ENCODE measurements at regions not wholly inside any gene's neighbourhood (a gene's known extent, or its start where the extent isn't known, plus 50 kb on each side); places are given as distances from the start of the nearest gene placed in this dataset.

DNA sequence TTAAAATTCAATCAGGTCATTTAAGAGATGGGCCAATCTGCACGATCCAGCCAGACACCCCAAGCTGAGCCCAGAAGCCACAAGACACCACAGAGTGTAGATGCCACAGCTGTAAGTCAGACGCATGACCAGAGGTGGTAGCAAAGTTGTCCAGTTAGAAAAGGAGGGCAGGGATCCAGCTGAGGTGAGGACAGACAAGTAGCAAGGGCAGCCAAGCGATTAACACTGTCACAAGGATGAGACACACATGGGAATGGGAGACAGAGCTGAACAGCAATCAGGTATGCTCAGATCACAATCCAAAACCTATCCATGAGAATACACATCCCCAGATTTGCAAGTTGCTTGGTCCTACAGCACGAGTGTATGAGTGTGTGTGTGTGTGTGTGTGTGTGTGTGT is 143.4 kb upstream of the STK17B start:
- no peak overlapping the region for H3K27ac Mint-ChIP-seq
- H3K4me1 Mint-ChIP-seq, result peaks cover 5% of the 10 kb centered on the region
- H3K9me3 Mint-ChIP-seq (ENCODE audit: low read depth), result no peaks in the 10 kb centered on the region
- peaks cover 2% of the 10 kb centered on the region for H3K27me3 Mint-ChIP-seq
- no peak for ATAC-seq
- CTCF ChIA-PET, result no interaction called here
- no peak overlapping the region for H3K4me3 Mint-ChIP-seq
- DNase-seq, result no peak
- H3K36me3 Mint-ChIP-seq, result no peaks in the 10 kb centered on the region

DNA sequence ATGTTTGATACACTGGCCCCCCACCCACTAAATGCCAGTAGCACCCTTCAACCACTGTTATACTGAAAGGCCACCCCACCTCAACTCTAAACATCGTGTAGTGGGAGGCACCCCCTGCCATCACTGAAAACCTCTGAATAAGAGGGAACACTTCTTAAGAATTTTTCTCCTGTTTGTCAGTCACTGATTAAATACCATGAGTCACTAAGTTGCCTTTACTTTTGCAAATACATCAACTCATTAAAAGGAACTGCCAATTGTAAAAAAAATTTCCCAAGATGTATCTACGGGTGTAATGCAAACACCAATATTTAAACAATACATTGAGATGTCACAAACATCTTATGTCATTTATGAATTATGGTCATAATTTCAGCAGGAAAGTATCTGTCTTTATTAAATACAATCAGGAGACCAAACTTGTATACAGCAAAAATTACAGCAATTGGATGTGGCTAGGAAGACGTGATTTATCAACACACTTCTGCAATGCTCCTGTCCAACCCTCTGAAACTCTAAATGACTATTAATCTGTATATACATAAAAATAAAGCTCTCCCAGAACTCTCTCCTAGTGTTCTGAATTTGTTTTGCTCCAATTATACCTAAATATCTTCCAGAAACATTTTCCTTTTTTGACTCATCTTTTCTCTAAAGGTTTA is 144.1 kb upstream of the STK17B start:
- no peaks in the 10 kb centered on the region for H3K9me3 Mint-ChIP-seq (ENCODE audit: low read depth)
- no peak for ATAC-seq
- DNase-seq, result no peak
- no peak overlapping the region for H3K4me3 Mint-ChIP-seq
- H3K36me3 Mint-ChIP-seq, result no peaks in the 10 kb centered on the region
- H3K27me3 Mint-ChIP-seq, result peaks cover 2% of the 10 kb centered on the region
- no peak overlapping the region for H3K27ac Mint-ChIP-seq
- peaks cover 5% of the 10 kb centered on the region for H3K4me1 Mint-ChIP-seq
- CTCF ChIA-PET, result no interaction called here

DNA sequence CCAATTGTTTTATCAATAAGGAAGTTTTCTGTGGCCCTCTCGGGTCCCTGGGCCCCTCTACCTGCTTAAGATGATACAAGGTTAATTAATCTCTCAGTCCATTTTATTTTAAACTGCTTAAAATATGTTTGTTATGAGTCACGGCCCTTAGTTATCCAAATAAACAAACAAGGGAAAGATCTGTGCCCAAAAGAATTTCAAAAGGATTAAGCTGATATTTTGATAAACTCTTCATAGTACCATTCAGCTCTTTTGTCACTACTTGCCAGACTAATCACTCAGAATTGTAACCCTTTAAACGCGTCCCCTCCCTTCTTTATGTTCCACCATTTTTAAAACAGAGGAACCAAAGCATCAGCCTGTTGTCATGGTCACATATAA is 144.7 kb upstream of the STK17B start:
- no peak overlapping the region for H3K27ac Mint-ChIP-seq
- ATAC-seq (no peak), DNase-seq (no peak)
- no peaks in the 10 kb centered on the region for H3K9me3 Mint-ChIP-seq (ENCODE audit: low read depth)
- CTCF ChIA-PET, result no interaction called here
- no peak overlapping the region for H3K4me3 Mint-ChIP-seq
- peaks cover 2% of the 10 kb centered on the region for H3K27me3 Mint-ChIP-seq
- peaks cover 5% of the 10 kb centered on the region for H3K4me1 Mint-ChIP-seq
- no peaks in the 10 kb centered on the region for H3K36me3 Mint-ChIP-seq

DNA sequence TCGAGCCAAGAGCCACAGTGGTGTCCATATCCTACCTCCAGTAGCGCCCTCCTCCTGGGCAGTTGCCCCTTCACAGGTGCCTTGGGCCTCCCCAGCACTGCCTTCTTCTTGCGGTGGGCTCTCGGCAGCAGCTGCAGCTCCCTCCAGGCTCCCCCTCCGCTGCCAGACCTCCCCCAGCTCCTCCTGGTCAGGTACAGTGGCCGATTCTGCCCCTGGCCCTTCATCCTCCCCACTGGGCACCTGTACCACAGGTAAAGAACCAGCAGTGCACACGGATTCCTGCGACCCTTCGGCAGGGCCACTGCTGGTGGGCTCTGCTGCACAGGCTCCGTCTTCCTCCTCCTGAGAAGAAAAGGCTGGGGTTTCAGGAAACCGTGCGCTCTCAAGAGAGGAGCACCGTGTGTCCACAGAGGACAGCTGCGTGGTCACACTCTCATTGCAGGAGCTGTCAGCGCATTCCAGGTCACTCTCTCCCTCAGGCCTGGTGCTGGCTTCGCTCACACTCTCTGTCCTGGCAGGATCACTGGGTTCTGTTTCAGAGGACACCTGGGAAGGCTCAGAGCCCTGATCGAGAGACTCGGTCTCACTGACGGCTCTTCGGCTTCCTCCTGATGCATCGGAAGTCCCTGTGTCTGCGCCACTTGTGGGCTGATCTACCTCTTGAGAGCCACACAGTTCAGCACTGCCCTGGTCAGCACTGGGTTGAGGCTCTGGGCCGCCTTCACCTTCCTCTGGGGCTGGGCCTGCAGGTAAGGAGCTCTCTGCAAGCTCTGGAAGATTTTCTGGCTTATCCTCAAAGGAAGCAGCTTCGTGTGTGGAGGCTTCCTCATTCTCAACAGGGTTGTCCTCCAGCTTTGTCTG is 147.4 kb upstream of the STK17B start:
- peaks cover 7% of the 10 kb centered on the region for H3K27me3 Mint-ChIP-seq
- no peak for DNase-seq
- no peaks in the 10 kb centered on the region for H3K9me3 Mint-ChIP-seq (ENCODE audit: low read depth)
- H3K4me3 Mint-ChIP-seq, result no peak overlapping the region
- no peak overlapping the region for H3K27ac Mint-ChIP-seq
- no peaks in the 10 kb centered on the region for H3K36me3 Mint-ChIP-seq
- ATAC-seq, result no peak
- CTCF ChIA-PET, result interaction anchor here (0.9 kb wide), 1 partner anchor 21 kb away, joined by 3 read pairs; no protein-coding TSS in a partner anchor
- peaks cover 3% of the 10 kb centered on the region for H3K4me1 Mint-ChIP-seq

DNA sequence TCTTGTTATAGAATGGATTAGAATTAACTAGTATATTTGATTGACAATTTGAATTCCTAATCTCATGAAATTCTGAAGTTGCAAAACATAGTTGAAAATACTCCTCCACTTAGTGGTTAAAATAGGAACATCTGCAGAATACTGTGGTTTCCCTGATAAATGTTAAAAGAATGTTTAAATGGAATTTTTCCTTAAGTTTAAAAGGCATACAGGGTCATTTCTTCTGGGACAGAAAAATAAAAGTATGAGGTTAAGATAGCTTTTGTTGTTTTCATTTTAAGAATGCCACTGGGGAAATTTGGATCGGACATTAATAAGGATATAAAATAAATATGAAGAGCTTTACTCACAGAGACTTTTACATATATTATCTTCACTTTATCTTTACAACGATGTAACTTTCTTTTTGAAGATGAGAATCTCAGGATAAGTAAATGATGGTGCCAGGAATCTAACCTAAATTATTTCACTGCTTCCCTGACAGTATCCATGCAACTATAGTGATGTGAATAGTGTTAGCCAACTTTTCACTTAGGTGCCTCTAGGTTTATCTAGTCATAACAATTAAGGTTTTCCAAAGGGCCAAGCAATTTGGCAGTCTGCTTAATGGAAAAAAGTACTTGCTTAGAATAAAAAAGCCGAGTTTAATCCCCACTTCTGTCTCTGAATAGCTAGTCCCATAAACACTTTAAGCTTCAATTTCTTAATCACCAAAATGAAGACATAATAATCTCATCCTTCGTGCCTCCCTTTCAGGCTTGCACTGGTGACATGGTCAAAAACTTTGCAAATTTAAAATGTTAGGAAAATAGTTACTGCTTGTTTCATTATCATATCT is 151.8 kb upstream of the STK17B start:
- no peak for DNase-seq
- H3K9me3 Mint-ChIP-seq (ENCODE audit: low read depth), result no peaks in the 10 kb centered on the region
- H3K27me3 Mint-ChIP-seq, result peaks cover 5% of the 10 kb centered on the region
- H3K4me3 Mint-ChIP-seq, result no peak overlapping the region
- no peaks in the 10 kb centered on the region for H3K4me1 Mint-ChIP-seq
- CTCF ChIA-PET, result interaction anchor here (1.3 to 1.5 kb wide), 2 partner anchors 14 to 15 kb away, joined by 3 read pairs; no protein-coding TSS in a partner anchor
- ATAC-seq, result no peak
- H3K27ac Mint-ChIP-seq, result no peak overlapping the region
- H3K36me3 Mint-ChIP-seq, result no peaks in the 10 kb centered on the region

DNA sequence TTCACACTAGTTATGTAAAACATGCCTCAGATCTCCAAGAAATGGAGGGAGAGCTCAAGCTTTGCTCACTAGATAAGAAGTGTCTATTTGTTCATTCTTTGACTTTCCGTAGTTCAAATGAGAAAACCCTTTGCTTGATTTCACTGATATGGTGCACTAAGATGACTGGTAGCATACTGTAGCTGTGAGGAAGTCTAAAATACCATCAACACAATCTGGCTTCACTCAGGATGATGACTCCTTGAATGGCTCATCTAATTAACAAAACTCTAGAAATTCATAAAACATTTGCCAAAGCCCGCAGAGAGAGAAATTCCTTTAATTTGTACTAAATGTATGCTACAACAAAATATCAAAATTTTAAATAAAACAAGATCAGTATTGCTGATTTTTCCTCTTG is 152.8 kb upstream of the STK17B start:
- Mint-ChIP-seq H3K36me3 (no peaks in the 10 kb centered on the region), H3K4me1 (no peaks in the 10 kb centered on the region), H3K27ac (no peak overlapping the region), H3K4me3 (no peak overlapping the region), H3K9me3 (ENCODE audit: low read depth) (no peaks in the 10 kb centered on the region), H3K27me3 (peaks cover 5% of the 10 kb centered on the region)
- CTCF ChIA-PET, result interaction anchor here (0.6 kb wide), 1 partner anchor 247 kb away, joined by 3 read pairs; no protein-coding TSS in a partner anchor
- ATAC-seq (no peak), DNase-seq (no peak)

DNA sequence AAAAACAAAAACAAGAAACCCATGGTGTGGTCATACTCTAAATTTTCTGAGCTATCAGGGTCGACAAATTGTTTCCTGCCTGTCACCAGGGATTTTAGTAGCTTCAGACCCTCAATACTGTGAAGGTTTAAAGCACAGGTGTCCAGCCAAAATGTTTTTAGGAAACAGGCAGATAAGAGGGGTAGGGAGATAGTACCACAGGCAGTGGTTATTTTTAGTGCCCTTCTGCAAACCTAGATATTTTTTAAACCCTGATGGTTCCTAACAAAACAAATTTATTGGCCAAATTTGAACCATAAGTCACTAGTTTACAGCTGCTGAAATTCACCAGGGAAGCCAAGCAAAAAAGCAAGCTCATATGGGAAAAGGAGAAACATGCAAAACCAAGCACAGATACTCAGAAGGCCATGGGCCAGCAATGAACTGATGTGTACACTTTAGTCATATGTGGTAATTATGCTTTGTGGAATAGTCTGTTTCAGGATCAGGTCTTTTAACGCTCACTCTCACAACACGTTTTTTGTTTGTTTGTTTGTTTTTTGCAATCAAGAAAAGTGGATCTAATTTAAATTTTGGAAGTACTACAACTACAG is 156.8 kb upstream of the STK17B start:
- no peak for ATAC-seq
- no peaks in the 10 kb centered on the region for H3K36me3 Mint-ChIP-seq
- H3K9me3 Mint-ChIP-seq (ENCODE audit: low read depth), result no peaks in the 10 kb centered on the region
- no peak overlapping the region for H3K4me3 Mint-ChIP-seq
- H3K27ac Mint-ChIP-seq, result no peak overlapping the region
- DNase-seq, result no peak
- peaks cover 5% of the 10 kb centered on the region for H3K4me1 Mint-ChIP-seq
- H3K27me3 Mint-ChIP-seq, result no peaks in the 10 kb centered on the region
- CTCF ChIA-PET, result interaction anchor here (0.9 kb wide), 1 partner anchor 260 kb away, joined by 3 read pairs; the partner anchor contains the start of gene DNAH7

DNA sequence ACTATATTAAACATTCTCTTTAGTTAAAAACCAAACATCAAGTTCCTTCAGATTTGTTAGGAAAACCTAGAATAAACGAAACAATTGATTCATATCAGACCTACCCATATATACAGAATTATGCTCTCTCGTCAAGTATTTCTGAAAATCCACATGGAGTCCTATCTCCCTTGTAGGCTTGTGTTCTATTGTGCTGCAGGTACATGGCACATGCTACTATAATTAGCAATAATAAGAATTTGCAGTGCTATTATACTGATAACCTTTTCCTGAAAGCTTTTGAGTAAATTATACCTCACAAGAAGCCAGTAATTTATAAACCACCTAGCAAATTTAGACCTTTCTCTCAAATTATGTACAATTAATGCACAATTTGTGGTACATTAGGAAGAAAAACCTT is 158.6 kb upstream of the STK17B start:
- no peaks in the 10 kb centered on the region for H3K27me3 Mint-ChIP-seq
- peaks cover 5% of the 10 kb centered on the region for H3K4me1 Mint-ChIP-seq
- H3K36me3 Mint-ChIP-seq, result no peaks in the 10 kb centered on the region
- no peak for ATAC-seq
- no peak overlapping the region for H3K27ac Mint-ChIP-seq
- H3K4me3 Mint-ChIP-seq, result no peak overlapping the region
- DNase-seq, result no peak
- CTCF ChIA-PET, result no interaction called here
- no peaks in the 10 kb centered on the region for H3K9me3 Mint-ChIP-seq (ENCODE audit: low read depth)

DNA sequence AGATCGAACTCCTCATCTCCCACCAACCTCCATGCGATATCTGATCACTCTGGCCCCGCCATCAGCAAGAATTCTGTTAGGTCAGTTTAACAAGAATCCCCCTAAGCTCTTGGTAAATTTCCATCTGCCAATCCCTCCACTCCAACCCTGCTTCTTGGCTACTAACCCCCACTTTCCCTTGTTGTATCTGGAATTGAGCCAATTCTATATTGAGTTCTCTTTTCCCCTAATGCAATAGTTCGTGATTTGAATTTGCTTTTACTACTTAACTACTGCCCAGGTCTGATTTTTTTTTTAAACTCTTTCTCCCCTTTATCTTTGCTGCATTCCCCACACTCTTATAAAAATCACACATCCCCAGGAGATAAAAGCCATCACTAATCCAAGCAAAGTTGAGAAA is 159.3 kb upstream of the STK17B start:
- CTCF ChIA-PET, result interaction anchor here (0.7 kb wide), 1 partner anchor 252 kb away, joined by 3 read pairs; no protein-coding TSS in a partner anchor
- H3K27me3 Mint-ChIP-seq, result no peaks in the 10 kb centered on the region
- no peak overlapping the region for H3K4me3 Mint-ChIP-seq
- DNase-seq (no peak), ATAC-seq (no peak)
- H3K36me3 Mint-ChIP-seq, result no peaks in the 10 kb centered on the region
- peaks cover 5% of the 10 kb centered on the region for H3K4me1 Mint-ChIP-seq
- H3K9me3 Mint-ChIP-seq (ENCODE audit: low read depth), result no peaks in the 10 kb centered on the region
- no peak overlapping the region for H3K27ac Mint-ChIP-seq

DNA sequence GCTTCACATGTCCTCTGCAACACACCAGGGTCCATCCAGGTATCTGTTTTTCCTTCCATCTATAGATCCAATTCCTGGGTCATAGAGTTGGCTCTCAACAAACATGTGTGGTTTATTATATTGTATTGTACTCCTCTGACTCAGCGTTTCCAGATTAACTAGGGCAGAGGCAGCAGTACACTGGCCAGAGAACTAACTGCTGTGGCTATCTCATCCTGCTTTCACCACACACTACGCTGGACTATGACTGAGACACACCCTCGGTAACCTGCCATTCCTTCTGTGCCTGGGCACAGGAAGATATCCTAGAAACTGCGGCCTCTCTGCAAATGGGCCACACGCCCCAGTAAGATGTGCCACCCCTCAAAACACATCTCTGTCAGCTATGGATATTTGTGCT is 159.8 kb upstream of the STK17B start:
- CTCF ChIA-PET, result interaction anchor here (0.7 to 1.5 kb wide), 2 partner anchors 33 to 252 kb away, joined by 3 read pairs; no protein-coding TSS in a partner anchor
- ATAC-seq, result no peak
- no peaks in the 10 kb centered on the region for H3K36me3 Mint-ChIP-seq

DNA sequence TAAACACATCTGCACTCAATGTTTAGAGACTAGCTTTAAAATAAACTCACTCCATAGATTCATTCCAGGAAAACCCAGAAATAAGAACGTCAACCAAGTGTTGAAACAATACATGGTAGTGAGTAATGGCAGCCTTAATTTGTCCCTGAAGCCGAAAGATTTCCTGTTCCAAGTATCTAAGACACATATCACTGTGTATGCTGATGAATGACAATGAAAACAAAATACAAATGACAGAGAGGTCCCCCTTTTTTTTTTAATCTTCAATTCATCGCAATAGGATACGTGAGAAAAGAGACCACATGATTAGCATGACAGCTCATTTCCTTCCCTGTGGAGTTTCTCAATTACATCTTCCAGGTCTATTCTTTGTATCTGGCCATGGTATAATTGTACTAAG is 160.5 kb upstream of the STK17B start:
- H3K36me3 Mint-ChIP-seq, result no peaks in the 10 kb centered on the region
- H3K4me1 Mint-ChIP-seq, result peaks cover 15% of the 10 kb centered on the region
- H3K4me3 Mint-ChIP-seq, result no peak overlapping the region
- H3K9me3 Mint-ChIP-seq (ENCODE audit: low read depth), result no peaks in the 10 kb centered on the region
- no peak overlapping the region for H3K27ac Mint-ChIP-seq
- ATAC-seq, result no peak
- no peak for DNase-seq
- no peaks in the 10 kb centered on the region for H3K27me3 Mint-ChIP-seq
- CTCF ChIA-PET, result interaction anchor here (1.0 to 1.5 kb wide), 2 partner anchors 34 to 253 kb away, joined by 3 read pairs; no protein-coding TSS in a partner anchor

More for the DNA sequence above, 159.8 kb upstream of the STK17B start:
- no peak for DNase-seq
- no peaks in the 10 kb centered on the region for H3K9me3 Mint-ChIP-seq (ENCODE audit: low read depth)
- peaks cover 8% of the 10 kb centered on the region for H3K4me1 Mint-ChIP-seq
- no peak overlapping the region for H3K27ac Mint-ChIP-seq
- H3K27me3 Mint-ChIP-seq, result no peaks in the 10 kb centered on the region
- no peak overlapping the region for H3K4me3 Mint-ChIP-seq

DNA sequence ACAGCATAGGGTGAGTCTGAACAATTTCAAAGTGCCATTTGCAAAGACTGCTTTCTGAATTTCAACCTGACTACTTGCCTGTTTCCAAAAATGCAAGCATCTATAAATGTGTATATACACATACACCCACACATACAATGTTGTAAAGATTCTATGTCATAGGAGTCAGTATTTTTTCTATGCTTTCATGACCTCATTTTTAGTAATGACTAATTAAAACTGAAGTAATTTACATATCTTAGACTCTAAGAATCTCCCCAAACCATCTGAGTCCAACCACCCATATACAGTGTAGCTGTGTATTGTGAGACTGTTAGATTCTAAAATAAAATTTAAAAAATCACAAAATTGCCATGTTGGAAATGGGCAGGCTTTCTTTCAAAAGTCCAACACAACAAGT is 162.0 kb upstream of the STK17B start:
- H3K36me3 Mint-ChIP-seq, result no peaks in the 10 kb centered on the region
- CTCF ChIA-PET, result no interaction called here
- H3K9me3 Mint-ChIP-seq (ENCODE audit: low read depth), result no peaks in the 10 kb centered on the region
- no peak overlapping the region for H3K27ac Mint-ChIP-seq
- no peak overlapping the region for H3K4me3 Mint-ChIP-seq
- DNase-seq (no peak), ATAC-seq (no peak)
- no peaks in the 10 kb centered on the region for H3K27me3 Mint-ChIP-seq
- peaks cover 15% of the 10 kb centered on the region for H3K4me1 Mint-ChIP-seq

DNA sequence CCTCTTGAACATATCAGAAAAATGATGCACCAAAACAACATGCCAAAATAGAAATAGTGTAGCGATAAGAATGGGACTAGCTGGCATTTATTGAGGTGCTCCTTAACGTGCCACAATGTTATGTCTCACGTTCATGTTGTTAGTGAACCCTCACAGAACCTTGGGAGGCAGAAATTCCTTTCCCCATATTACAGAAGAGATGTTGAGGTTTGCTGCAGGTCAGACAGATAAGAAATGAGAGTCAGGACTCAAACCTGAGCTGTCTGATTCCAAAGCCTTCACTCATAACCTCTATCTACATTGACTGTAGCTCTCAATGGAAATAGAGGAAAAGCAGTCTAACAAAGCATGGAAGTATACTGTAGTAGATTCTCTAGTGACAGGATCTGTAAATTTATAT is 163.3 kb upstream of the STK17B start:
- CTCF ChIA-PET, result interaction anchor here (1.1 to 6.7 kb wide), 4 partner anchors 9 to 256 kb away, joined by 3 to 82 read pairs (median 3); no protein-coding TSS in a partner anchor
- no peaks in the 10 kb centered on the region for H3K27me3 Mint-ChIP-seq
- H3K4me1 Mint-ChIP-seq, result peaks cover 15% of the 10 kb centered on the region
- H3K36me3 Mint-ChIP-seq, result no peaks in the 10 kb centered on the region
- ATAC-seq (no peak), DNase-seq (no peak)
- H3K9me3 Mint-ChIP-seq (ENCODE audit: low read depth), result no peaks in the 10 kb centered on the region
- H3K4me3 Mint-ChIP-seq, result no peak overlapping the region
- H3K27ac Mint-ChIP-seq, result no peak overlapping the region

Measured in activated CD8-positive, alpha-beta memory T cell treated with anti-CD3 and anti-CD28 coated beads, Interleukin-2, amount 10 ng/mL, durations not matched to agents 7 days and 5 days (primary cell).